ENCODE measurements at regions not wholly inside any gene's neighbourhood (a gene's known extent, or its start where the extent isn't known, plus 50 kb on each side); places are given as distances from the start of the nearest gene placed in this dataset.

DNA sequence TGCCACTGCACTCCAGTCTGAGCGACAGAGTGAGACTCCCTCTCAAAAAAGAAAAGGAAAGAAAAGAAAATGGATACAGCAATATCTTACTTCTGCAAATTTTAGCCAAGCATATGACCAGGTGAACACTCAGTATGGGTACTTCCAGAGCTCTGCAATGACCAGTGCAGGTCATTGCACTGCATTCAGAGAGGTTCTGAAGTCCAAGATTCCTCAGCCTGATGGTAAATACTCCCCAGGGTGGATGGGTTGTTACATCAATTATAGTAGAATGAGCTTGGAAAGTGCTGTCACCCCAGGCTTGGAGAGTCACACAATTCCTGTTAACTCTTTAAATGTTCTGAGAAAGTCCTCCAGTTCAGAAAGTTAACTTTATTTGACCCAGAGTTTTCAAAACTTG is 103.7 kb downstream of the RPLP1 start:
- no peak for DNase-seq (ENCODE audit: low spot score in 2 of 2)
- H3K4me1 ChIP-seq, result no peaks in the 10 kb centered on the region
- peaks cover 15% of the 10 kb centered on the region in 2 donors for H3K9me3 ChIP-seq
- H3K4me3 ChIP-seq, result no peak overlapping the region
- no peak overlapping the region for H3K27ac ChIP-seq
- H3K36me3 ChIP-seq, result no peaks in the 10 kb centered on the region
- H3K27me3 ChIP-seq, result no peaks in the 10 kb centered on the region
- TF ChIP-seq POLR2AphosphoS5 (IDR thresholded peaks at IDR 0.05) (no peak), POLR2A (IDR thresholded peaks at IDR 0.05) (no peak)
- TF ChIP-seq, protein P1, sequence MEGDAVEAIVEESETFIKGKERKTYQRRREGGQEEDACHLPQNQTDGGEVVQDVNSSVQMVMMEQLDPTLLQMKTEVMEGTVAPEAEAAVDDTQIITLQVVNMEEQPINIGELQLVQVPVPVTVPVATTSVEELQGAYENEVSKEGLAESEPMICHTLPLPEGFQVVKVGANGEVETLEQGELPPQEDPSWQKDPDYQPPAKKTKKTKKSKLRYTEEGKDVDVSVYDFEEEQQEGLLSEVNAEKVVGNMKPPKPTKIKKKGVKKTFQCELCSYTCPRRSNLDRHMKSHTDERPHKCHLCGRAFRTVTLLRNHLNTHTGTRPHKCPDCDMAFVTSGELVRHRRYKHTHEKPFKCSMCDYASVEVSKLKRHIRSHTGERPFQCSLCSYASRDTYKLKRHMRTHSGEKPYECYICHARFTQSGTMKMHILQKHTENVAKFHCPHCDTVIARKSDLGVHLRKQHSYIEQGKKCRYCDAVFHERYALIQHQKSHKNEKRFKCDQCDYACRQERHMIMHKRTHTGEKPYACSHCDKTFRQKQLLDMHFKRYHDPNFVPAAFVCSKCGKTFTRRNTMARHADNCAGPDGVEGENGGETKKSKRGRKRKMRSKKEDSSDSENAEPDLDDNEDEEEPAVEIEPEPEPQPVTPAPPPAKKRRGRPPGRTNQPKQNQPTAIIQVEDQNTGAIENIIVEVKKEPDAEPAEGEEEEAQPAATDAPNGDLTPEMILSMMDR (IDR thresholded peaks at IDR 0.05), result no peak
- intact Hi-C loops (cut with DNase I; ENCODE audit: low total_unique reads), result no loop called here

DNA sequence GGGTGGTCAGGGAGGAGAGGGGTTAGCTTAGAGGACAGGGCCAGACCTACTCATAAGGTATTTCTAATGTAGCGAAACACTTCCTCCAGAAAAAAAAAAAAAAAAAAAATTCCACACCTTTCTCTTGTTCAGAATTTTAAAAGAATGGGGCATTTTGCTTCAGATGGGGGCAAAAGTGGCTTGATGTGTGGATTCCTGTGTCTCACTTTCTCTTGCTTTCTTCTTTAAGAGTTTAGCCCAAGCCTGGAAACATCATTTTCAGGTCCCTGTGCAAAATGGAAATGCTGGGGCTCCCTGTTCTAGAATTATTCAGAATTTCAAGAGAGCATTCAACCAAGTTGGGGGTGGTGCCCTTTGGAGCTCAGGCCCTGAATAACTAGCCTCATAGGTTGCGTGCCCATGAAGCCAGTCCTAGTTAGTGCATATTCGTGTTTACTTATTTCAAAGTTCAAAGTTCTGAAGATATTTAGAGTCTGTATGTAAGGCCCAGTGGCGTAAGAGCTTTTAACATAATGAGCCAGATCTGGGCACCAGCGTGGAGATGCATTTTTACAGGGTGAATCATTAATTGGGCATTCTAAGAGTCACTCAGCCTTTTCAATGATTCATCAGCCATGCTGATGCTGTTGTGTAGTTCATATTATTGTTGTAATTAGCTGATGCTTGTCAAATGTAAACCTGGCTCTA is 104.5 kb downstream of the RPLP1 start:
- intact Hi-C loops (cut with DNase I; ENCODE audit: low total_unique reads), result no loop called here
- DNase-seq (ENCODE audit: low spot score in 2 of 2), result no peak
- Histone ChIP-seq H3K27ac (no peak overlapping the region), H3K9me3 (peaks cover 6 to 7% of the 10 kb centered on the region in 2 donors), H3K36me3 (no peaks in the 10 kb centered on the region), H3K4me1 (no peaks in the 10 kb centered on the region), H3K27me3 (no peaks in the 10 kb centered on the region), H3K4me3 (no peak overlapping the region)
- TF ChIP-seq POLR2AphosphoS5 (IDR thresholded peaks at IDR 0.05), result no peak
- TF ChIP-seq, protein P1 (IDR thresholded peaks at IDR 0.05), result no peak
- no peak for TF ChIP-seq POLR2A (IDR thresholded peaks at IDR 0.05)

DNA sequence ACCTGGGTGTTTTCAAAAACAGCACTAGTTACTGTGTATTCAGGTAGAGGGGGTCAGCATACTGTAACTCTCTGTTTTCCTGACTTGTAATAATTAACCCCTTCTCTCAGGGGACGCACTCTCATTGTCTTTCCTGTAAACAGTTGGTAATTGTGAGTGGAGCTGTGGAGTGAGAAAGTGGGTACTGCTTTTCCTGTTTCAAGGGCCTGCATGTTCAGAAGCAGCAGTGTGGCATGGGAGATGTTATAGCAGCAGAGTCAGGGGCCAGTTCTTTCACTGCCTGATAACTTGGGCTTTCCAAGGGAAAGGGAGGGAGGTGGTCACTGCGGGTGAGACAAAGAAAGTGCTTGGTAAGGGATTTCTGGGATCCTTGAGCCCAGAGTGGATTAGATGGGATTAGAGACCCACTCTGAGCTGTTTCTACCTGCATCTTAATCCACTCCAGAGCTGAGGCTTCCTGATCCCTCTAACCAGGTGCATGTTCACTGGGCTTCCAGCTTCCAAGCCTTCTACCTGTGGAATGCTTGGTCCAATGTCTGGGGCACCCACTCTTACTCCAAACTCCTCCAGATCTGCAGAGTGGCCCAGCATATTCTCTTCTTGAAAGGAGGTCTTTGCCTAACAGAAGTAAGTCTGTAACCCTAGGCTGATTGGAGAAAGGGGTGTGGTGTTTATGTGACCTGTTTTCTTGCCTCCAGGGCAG is 105.2 kb downstream of the RPLP1 start:
- H3K27me3 ChIP-seq, result no peaks in the 10 kb centered on the region
- peak overlapping the region in 1 of 2 donors; percentile 49 for H3K27ac ChIP-seq
- DNase-seq (ENCODE audit: low spot score in 2 of 2), result no peak
- H3K36me3 ChIP-seq, result no peaks in the 10 kb centered on the region
- H3K4me3 ChIP-seq, result no peak overlapping the region
- H3K4me1 ChIP-seq, result no peaks in the 10 kb centered on the region
- H3K9me3 ChIP-seq, result no peaks in the 10 kb centered on the region
- TF ChIP-seq, protein P1 (IDR thresholded peaks at IDR 0.05), result no peak
- TF ChIP-seq POLR2AphosphoS5 (IDR thresholded peaks at IDR 0.05), result no peak
- TF ChIP-seq POLR2A (IDR thresholded peaks at IDR 0.05), result no peak
- intact Hi-C loops (cut with DNase I; ENCODE audit: low total_unique reads), result no loop called here

DNA sequence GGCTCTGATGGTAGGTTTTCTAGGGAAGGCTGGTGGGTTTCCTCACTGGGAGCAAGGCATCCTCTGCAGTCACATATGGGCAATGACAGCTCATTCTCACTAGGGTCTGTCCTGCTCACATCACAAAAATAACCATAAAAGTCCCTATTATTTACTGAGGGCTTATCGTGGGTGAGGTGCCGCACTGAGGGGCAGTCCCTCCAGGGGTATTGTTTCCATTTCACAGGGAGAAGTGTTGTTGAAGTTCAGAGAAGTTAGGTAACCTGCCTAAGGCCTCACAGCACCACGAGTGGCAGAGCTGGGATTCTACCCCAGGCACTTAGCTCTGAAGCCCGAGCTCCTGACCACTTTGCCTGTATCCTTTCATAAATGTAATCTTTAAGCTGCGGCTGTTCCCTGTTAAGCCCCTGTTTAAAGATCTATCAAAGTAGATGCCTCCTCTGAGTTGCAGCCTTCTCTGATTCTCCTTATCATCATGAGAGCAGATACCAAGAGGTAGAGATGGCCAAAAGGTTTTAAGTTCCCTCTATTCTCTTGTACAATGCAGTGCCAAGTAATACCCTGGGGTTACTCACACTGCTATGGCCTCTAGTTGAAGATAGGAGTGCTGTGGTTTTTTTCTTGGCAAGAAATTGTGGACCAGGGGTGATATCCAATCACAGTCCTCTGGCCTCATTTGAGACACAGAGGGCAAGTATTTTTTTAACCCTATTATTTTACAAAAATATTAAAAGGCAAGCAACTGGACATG is 107.0 kb downstream of the RPLP1 start:
- no peaks in the 10 kb centered on the region for H3K9me3 ChIP-seq
- intact Hi-C loops (cut with DNase I; ENCODE audit: low total_unique reads), result no loop called here
- H3K4me3 ChIP-seq, result no peak overlapping the region
- H3K36me3 ChIP-seq, result no peaks in the 10 kb centered on the region
- no peaks in the 10 kb centered on the region for H3K4me1 ChIP-seq
- DNase-seq (ENCODE audit: low spot score in 2 of 2), result no peak
- no peaks in the 10 kb centered on the region for H3K27me3 ChIP-seq
- H3K27ac ChIP-seq, result no peak overlapping the region
- TF ChIP-seq POLR2AphosphoS5 (IDR thresholded peaks at IDR 0.05) (no peak), POLR2A (IDR thresholded peaks at IDR 0.05) (no peak)
- TF ChIP-seq, protein P1 (IDR thresholded peaks at IDR 0.05), result no peak
